NCI-H748 treated with DMSO at 0.1 percent for 48 hours (cell line): ENCODE measurements at regions not wholly inside any gene's neighbourhood (a gene's known extent, or its start where the extent isn't known, plus 50 kb on each side); places are given as distances from the start of the nearest gene placed in this dataset.
A peak's percentile ranks its signal among the peaks of the same experiment; 100 is the strongest.

Source experiments
- DNase-seq: peaks from one replicate; lab custom pipeline; 2025; lab: John Stamatoyannopoulos, UW

- DNase-seq: no peak
These were observed 386.8 kb upstream of the PTPRD start for GRCh38 chr9:10999646-11000045.

GRCh38 chr9:11001546-11001945, 388.7 kb upstream of the PTPRD start:
- no peak for DNase-seq

DNA sequence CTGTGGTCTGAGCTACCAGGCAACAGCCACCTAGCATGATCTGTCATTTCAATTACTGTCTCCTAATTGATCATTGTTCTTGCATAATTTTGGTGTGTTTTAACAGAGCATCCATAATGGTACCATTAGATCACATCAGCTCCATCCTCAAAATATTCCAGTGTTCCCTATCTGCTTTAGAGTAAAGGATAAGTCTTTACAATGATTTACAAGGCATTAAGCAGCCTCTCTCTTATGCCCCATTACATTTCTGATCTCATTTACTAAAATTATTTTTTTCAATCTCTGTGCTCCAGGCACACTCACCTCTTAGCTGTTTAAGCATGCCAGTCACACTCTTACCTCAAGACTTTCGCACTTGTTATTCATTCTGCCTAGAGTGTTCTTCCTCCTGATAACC, 389.9 kb upstream of the PTPRD start:
- no peak for DNase-seq

GRCh38 chr9:11003836-11004235, 391.0 kb upstream of the PTPRD start:
- DNase-seq: no peak

GRCh38 chr9:11011696-11012095, 398.9 kb upstream of the PTPRD start:
- DNase-seq: no peak

- DNase-seq: no peak
These were observed 403.3 kb upstream of the PTPRD start for GRCh38 chr9:11016081-11016480.

- DNase-seq: no peak
These were observed 410.4 kb upstream of the PTPRD start for GRCh38 chr9:11023201-11023600.

DNA sequence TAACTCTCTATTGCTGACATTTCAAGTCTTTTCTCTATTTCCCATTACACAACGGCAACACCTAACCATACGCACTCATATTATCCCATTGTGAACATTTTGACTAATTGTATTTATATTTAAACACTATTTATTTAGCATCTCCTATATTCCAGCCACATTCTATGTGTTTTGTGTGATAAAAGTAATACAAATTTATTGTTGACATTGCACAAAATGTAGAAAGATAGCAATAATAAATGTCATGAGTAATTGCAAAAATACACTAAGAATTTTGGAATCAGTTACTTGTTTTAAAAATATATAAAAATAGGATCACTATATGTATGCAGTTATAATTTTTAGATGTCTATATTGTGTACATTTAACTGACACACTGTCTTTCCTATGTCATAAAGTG, 413.0 kb upstream of the PTPRD start:
- no peak for DNase-seq

GRCh38 chr9:11038366-11038765, 425.6 kb upstream of the PTPRD start:
- no peak for DNase-seq

DNA sequence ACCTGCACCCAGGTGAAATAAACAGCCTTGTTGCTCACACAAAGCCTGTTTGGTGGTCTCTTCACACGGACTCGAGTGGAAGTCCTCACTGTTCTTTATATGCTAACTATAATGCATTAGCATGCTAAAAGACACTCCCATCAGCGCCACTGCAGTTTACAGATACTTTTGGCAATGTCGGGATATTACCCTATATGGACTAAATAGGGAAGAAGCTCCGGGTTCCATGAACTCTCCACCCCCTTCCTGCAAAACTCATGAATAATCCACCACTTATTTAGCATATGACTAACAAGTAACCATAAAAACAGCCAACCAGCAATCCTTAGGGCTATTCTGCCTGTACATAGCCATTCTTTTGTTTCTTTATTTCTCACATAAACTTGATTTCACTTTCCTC, 426.2 kb upstream of the PTPRD start:
- DNase-seq: no peak

DNA sequence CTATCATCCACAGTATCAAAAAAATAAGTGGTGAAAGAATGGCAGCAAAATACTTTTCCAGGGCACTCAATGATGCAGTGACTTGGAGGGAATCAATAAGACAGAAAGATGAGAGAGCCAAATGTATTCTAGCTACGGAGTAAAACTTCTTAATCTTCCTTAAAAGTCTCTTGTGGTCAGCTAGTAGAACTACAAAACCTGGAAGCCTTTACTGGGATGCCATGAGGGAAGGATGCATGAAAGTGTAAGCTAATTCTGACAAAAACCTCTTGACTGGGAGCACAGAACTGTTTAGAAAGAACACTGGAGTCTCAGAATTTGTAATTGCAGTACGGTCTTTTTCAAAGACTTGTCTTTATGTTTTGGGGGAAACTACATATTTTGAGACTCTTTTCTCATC, 432.8 kb upstream of the PTPRD start:
- no peak for DNase-seq

GRCh38 chr9:11063263-11063662, 450.5 kb upstream of the PTPRD start:
- DNase-seq: no peak

DNA sequence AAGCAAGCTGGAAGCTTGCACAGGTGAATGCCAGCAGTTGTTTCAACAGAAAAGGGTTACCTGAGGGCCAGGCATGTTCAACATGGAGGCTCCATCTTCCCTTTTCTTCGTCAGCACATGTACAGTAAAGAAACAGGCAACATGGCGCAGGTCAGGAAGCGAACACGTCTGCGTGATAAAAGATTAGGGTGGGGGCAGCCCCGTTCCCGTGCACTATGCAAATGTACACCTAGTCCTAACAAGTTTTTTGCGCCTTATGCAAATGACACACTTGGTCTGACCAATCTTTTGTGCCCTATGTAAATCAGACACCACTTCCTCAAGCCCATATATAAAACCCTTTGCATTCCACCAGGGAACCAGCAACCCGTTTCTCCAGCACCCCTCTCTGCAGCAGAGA, 452.1 kb upstream of the PTPRD start:
- peak; percentile 84 for DNase-seq

GRCh38 chr9:11072176-11072575, 459.4 kb upstream of the PTPRD start:
- no peak for DNase-seq

- DNase-seq: no peak
These were observed 473.8 kb upstream of the PTPRD start for GRCh38 chr9:11086561-11086960.

DNA sequence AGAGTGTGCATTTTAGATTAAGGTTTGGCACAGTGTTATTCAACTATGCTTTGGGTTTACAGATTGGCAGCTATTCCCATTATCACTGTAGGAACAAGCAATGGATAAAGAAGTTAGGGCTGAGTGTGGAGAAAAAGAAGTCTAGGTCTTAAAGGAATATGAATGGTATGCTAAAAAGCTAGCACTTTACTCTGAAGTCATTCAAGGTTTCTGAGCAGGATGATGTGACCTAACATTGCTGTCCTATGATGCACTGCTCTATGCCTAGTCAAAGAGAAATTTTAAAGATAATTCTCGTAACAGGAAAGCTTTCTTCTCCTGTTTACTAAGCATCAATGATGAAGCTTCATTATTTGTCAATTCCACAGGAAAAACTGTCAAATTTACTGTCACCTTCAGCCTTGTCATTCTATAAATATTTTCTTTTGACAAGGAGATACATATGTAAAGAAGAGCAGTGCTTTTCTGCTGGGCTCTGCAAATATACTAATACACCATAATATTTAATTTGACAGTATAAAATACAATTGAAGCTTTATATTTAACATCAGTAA, 476.1 kb upstream of the PTPRD start:
- DNase-seq: no peak

DNA sequence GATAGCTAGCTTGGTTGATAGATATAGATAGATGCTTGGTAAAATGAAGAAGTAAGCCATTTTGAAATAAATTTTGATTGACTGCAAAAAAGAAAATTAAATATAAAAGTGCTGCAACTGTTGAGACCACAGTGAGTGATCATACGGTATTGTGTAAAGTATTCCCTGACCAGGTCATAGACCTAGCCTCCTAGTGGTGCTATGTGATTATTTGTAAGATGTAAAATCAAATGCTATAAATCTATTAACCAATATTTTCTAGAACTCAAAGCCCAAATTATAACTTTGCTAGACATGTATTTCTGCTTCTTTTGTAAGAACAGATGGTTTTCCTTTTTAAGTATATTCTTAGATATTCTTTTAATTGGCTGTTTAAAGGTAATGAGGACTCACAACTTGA, 480.2 kb upstream of the PTPRD start:
- no peak for DNase-seq

DNA sequence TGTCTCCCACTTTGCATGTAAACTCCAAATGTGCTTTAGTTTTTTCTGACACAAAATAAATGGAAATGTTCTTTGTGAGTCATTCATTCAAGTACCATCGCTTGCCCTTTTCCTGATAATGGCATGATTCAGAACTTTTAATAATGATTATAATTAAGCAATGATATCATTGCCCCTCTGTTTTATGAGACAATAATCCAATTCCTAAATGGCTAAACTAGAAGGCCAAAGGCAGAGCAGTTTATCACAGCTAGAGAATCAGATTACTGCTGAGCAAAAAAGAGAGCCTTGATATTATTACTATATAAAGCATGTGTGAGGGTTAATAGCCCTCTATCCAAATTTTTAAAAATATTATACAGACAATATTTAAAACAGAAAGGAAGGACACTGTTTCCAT, 484.2 kb upstream of the PTPRD start:
- DNase-seq: no peak

- no peak for DNase-seq
These were observed 490.7 kb upstream of the PTPRD start for GRCh38 chr9:11103525-11103924.

DNA sequence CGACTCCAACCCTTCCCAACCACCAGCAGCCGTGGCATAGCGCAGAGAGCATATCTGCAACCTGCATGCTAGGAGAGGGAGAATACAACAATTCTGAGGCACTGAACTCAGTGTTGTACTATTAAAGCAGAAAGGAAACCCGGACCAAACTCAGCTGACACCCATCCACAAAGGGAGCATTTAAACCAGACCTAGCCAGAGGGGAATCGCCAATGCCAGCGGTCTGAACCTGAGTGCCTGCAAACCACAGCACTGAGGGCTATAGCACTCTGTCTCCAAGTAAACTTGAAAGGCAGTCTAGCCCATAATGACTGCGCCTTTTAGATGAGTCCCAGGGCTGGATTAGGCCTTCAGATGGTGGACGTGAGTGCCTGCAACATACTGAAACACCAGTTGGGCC, 494.4 kb upstream of the PTPRD start:
- no peak for DNase-seq

- DNase-seq: no peak
These were observed 515.4 kb upstream of the PTPRD start for GRCh38 chr9:11128156-11128555.

- no peak for DNase-seq
These were observed 523.0 kb upstream of the PTPRD start for GRCh38 chr9:11135851-11136250.

GRCh38 chr9:11141357-11141756, 528.6 kb upstream of the PTPRD start:
- DNase-seq: no peak

DNA sequence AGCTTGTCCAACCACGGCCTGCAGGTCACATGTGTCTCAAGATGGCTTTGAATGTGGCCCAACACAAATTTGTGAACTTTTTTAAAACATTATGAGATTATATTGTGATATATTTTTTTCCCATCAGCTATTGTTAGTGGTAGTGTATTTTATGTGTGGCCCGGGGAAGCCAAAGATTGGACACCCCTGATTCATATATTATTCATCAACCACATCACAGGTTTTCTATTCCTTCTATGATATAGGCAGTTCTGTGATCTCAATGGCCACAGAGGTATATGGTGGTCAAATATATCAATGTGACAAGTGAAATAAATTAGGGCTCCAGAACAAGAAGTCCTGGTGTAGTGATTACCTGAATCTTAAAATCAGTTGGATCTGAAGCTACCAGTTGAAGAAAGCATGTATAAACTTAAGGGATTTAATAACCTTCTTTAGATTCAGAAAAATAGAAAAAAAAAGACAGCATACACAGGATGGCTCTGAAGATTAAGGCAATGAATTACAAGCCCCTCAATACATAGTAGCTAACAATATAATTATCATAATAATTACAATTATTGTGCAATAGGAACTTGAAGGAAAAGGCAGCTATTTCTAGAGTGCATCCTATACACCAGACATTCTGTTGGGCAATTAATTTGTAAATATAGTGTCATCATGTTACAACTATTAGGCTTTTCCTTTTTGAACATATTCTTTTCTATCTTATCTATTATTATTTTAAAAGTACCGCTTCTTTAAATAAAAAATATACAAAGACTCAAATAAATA, 530.4 kb upstream of the PTPRD start:
- DNase-seq: no peak
